Left lung (tissue), 4 donors: ENCODE measurements at regions not wholly inside any gene's neighbourhood (a gene's known extent, or its start where the extent isn't known, plus 50 kb on each side); places are given as distances from the start of the nearest gene placed in this dataset.
A peak's percentile ranks its signal among the peaks of the same experiment; 100 is the strongest.

ENCODE experiments used
- ATAC-seq: fragments of 200-7000 bp; cut with Tn5 transposase; one replicate; pipeline ENCODE4 v1.9.1; 2020; ENCODE audit warnings: moderate library complexity
- DNase-seq, 4 donors: peaks; one replicate each; pipeline ENCODE4 v3.0.0-alpha.2; 2013 to 2020
- H3K27ac ChIP-seq, 2 donors: fragments of 200-600 bp; sonication (generic) in 1 of 2; one replicate each; pipeline versions ENCODE4 v1.5.0 to v1.8.0; 2020 to 2021
- H3K27me3 ChIP-seq, 2 donors: fragments of 200-600 bp; sonication (generic) in 1 of 2; one replicate each; pipeline versions ENCODE4 v1.5.0 to v1.8.0; 2020 to 2021
- H3K36me3 ChIP-seq, 2 donors: fragments of 200-600 bp; sonication (generic) in 1 of 2; one replicate each; pipeline versions ENCODE4 v1.5.0 to v1.8.0; 2020 to 2021
- H3K4me1 ChIP-seq, 2 donors: fragments of 200-600 bp; one replicate each; pipeline ENCODE4 v1.8.0; 2021
- H3K4me3 ChIP-seq, 2 donors: fragments of 200-600 bp; sonication (generic) in 1 of 2; one replicate each; pipeline versions ENCODE4 v1.5.0 to v1.8.0; 2020 to 2021; ENCODE audit warnings: mild to moderate bottlenecking in 1 of 2
- H3K9me3 ChIP-seq, 2 donors: fragments of 200-600 bp; sonication (generic) in 1 of 2; one replicate each; pipeline versions ENCODE4 v1.5.0 to v1.8.0; 2020 to 2021
- CTCF ChIP-seq, 2 donors: fragments of 200-600 bp; sonication (generic) in 1 of 2; IDR thresholded peaks; one replicate each; pipeline versions ENCODE4 v1.5.0 to v1.8.0; 2021; ENCODE audit warnings: antibody characterized with exemption in 2 of 2
- intact Hi-C, 2 donors: fragments of 100-400 bp; cut with DNase I; formaldehyde crosslinking; loops; one replicate each; pipeline versions ENCODE4 v1.11.2 to v1.14.2; 2022
- donor health status: DM: no; HTN: yes; CAD: no.
- donor health status: DM: no; HTN: no; CAD: no.

- ATAC-seq (no peak), DNase-seq (no peak)
- no peaks in the 10 kb centered on the region for H3K4me1 ChIP-seq
- intact Hi-C loops = no loop called here
- TF ChIP-seq CTCF (IDR thresholded peaks at IDR 0.05) = no peak
- H3K36me3 ChIP-seq = no peaks in the 10 kb centered on the region
- H3K27me3 ChIP-seq = no peaks in the 10 kb centered on the region
- no peak overlapping the region for H3K4me3 ChIP-seq
- H3K9me3 ChIP-seq = no peaks in the 10 kb centered on the region
- no peak overlapping the region for H3K27ac ChIP-seq
Observed at GRCh38 chr4:145351162-145351561, 130.5 kb upstream of the SMAD1 start.

GRCh38 chr4:145348291-145348690 lies 133.4 kb upstream of the SMAD1 start:
- ATAC-seq (no peak), DNase-seq (no peak)
- no peak overlapping the region for H3K27ac ChIP-seq
- H3K9me3 ChIP-seq = no peaks in the 10 kb centered on the region
- H3K36me3 ChIP-seq = no peaks in the 10 kb centered on the region
- no peaks in the 10 kb centered on the region for H3K27me3 ChIP-seq
- no peak overlapping the region for H3K4me3 ChIP-seq
- TF ChIP-seq CTCF (IDR thresholded peaks at IDR 0.05) = no peak
- intact Hi-C loops = no loop called here
- no peaks in the 10 kb centered on the region for H3K4me1 ChIP-seq

GRCh38 chr4:145347684-145348083 lies 134.0 kb upstream of the SMAD1 start:
- intact Hi-C loops = no loop called here
- H3K36me3 ChIP-seq = no peaks in the 10 kb centered on the region
- H3K9me3 ChIP-seq = no peaks in the 10 kb centered on the region
- H3K27ac ChIP-seq = no peak overlapping the region
- H3K4me3 ChIP-seq = no peak overlapping the region
- ATAC-seq (peak; percentile 66), DNase-seq (peak in 1 of 4 donors; percentile 10)
- no peaks in the 10 kb centered on the region for H3K27me3 ChIP-seq
- no peaks in the 10 kb centered on the region for H3K4me1 ChIP-seq
- TF ChIP-seq CTCF (IDR thresholded peaks at IDR 0.05) = no peak

GRCh38 chr4:145346081-145346480 lies 135.6 kb upstream of the SMAD1 start:
- no peaks in the 10 kb centered on the region for H3K36me3 ChIP-seq
- intact Hi-C loops = no loop called here
- no peaks in the 10 kb centered on the region for H3K4me1 ChIP-seq
- ATAC-seq = no peak
- no peak for TF ChIP-seq CTCF (IDR thresholded peaks at IDR 0.05)
- H3K9me3 ChIP-seq = no peaks in the 10 kb centered on the region
- H3K27ac ChIP-seq = no peak overlapping the region
- no peaks in the 10 kb centered on the region for H3K27me3 ChIP-seq
- H3K4me3 ChIP-seq = no peak overlapping the region
- DNase-seq = peak in 1 of 4 donors; percentile 72

- ATAC-seq = no peak
- Histone ChIP-seq H3K4me3 (no peak overlapping the region), H3K27me3 (no peaks in the 10 kb centered on the region), H3K27ac (no peak overlapping the region), H3K36me3 (no peaks in the 10 kb centered on the region), H3K4me1 (no peaks in the 10 kb centered on the region), H3K9me3 (no peaks in the 10 kb centered on the region)
- TF ChIP-seq CTCF (IDR thresholded peaks at IDR 0.05) = no peak
- no peak for DNase-seq
- intact Hi-C loops = no loop called here
Observed at GRCh38 chr4:145345401-145345800, 136.3 kb upstream of the SMAD1 start.
